ENCODE measurements at regions not wholly inside any gene's neighbourhood (a gene's known extent, or its start where the extent isn't known, plus 50 kb on each side); places are given as distances from the start of the nearest gene placed in this dataset.
A peak's percentile ranks its signal among the peaks of the same experiment; 100 is the strongest.
"Not testable (repeated sequence)": the region's sequence is repeated elsewhere in the genome, so short reads cannot be mapped to it uniquely, and the experiment has no call there.

DNA sequence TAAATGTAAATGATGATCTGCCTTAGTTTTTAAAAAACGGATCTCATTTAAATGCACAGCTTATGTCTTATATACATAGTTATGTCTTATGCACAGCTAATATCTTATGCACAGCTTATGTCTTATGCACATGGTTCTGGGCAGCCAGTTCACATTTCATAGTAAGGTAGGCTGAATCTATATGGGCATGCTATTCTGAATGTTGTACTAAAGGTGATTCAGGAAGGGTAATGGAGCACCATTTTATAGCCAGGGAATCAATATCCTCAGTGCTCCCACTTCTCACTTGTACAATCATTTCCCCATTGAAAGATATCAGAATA lies 77.9 kb upstream of the MID1 start:
- Histone ChIP-seq H3K27ac (no peak overlapping the region), H3K4me3 (no peak overlapping the region)
- DNase-seq (ENCODE audit: low spot score): no peak
- TF ChIP-seq, protein P1, sequence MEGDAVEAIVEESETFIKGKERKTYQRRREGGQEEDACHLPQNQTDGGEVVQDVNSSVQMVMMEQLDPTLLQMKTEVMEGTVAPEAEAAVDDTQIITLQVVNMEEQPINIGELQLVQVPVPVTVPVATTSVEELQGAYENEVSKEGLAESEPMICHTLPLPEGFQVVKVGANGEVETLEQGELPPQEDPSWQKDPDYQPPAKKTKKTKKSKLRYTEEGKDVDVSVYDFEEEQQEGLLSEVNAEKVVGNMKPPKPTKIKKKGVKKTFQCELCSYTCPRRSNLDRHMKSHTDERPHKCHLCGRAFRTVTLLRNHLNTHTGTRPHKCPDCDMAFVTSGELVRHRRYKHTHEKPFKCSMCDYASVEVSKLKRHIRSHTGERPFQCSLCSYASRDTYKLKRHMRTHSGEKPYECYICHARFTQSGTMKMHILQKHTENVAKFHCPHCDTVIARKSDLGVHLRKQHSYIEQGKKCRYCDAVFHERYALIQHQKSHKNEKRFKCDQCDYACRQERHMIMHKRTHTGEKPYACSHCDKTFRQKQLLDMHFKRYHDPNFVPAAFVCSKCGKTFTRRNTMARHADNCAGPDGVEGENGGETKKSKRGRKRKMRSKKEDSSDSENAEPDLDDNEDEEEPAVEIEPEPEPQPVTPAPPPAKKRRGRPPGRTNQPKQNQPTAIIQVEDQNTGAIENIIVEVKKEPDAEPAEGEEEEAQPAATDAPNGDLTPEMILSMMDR (IDR thresholded peaks at IDR 0.05): no peak

GRCh38 chrX:10702031-10702430 lies 81.6 kb upstream of the MID1 start:
- H3K4me3 ChIP-seq: no peak overlapping the region
- no peak overlapping the region for H3K27ac ChIP-seq
- DNase-seq (ENCODE audit: low spot score): no peak
- TF ChIP-seq, protein P1 (IDR thresholded peaks at IDR 0.05): no peak

- not testable (repeated sequence) for DNase-seq (ENCODE audit: low spot score); H3K27ac ChIP-seq
Observed at GRCh38 chrX:10706342-10706741, 86.0 kb upstream of the MID1 start.

DNA sequence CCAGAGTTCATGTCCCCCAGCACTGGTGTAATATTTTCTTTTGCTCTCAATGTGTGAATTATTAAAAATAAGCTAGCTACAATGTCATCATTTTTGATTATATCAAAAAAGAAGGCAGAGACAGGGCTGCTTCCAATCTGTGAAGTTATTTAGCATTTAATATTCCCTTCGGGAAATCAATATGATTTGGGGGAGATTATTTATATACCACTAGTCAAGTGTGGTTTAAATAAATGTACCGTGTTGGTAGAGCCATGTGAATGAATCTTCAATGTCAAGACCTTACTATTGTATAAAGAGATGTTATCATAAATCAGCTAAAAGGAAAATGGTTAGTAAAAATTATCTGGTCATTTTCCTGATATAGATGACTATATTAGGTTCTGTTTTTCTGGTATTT lies 87.4 kb upstream of the MID1 start:
- Histone ChIP-seq H3K27ac (no peak overlapping the region), H3K4me3 (no peak overlapping the region)
- DNase-seq (ENCODE audit: low spot score): no peak
- TF ChIP-seq, protein P1 (IDR thresholded peaks at IDR 0.05): no peak

More at GRCh38 chrX:10706342-10706741, 86.0 kb upstream of the MID1 start:
- H3K4me3 ChIP-seq: not testable (repeated sequence)

- DNase-seq (ENCODE audit: low spot score): no peak
- H3K27ac ChIP-seq: no peak overlapping the region
- no peak overlapping the region for H3K4me3 ChIP-seq
- TF ChIP-seq, protein P1 (IDR thresholded peaks at IDR 0.05): no peak
Observed at GRCh38 chrX:10709276-10709675, 88.9 kb upstream of the MID1 start.

DNA sequence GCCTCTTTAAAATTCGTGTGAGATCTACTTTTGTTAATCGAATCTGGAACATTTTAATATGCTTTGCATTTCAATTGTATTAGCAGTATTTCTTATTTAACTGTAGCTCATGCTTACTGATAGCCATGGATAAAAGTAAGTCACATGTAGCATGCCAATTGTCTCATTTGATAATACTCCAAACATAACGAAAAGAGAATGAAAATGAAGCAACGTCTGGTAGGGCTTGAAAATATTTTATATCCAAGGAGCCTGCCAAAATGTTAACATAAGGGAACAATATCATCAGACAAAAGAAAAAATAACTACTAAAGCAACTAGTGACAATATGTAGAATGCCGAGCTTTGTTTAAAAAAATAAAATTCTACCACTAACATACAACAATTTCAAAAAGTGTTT lies 94.1 kb upstream of the MID1 start:
- Histone ChIP-seq H3K4me3 (no peak overlapping the region), H3K27ac (no peak overlapping the region)
- DNase-seq (ENCODE audit: low spot score): no peak
- TF ChIP-seq, protein P1 (IDR thresholded peaks at IDR 0.05): no peak

GRCh38 chrX:10722851-10723250 lies 102.5 kb upstream of the MID1 start:
- H3K4me3 ChIP-seq: no peak overlapping the region
- TF ChIP-seq, protein P1 (IDR thresholded peaks at IDR 0.05): peak; percentile 57
- peak overlapping the region in 1 of 2 donors; percentile 20 for H3K27ac ChIP-seq
- no peak for DNase-seq (ENCODE audit: low spot score)

GRCh38 chrX:10725071-10725470 lies 104.7 kb upstream of the MID1 start:
- TF ChIP-seq, protein P1 (IDR thresholded peaks at IDR 0.05): no peak
- H3K27ac ChIP-seq: no peak overlapping the region
- DNase-seq (ENCODE audit: low spot score): no peak
- no peak overlapping the region for H3K4me3 ChIP-seq
